HG03460 (cell line): ENCODE measurements at regions not wholly inside any gene's neighbourhood (a gene's known extent, or its start where the extent isn't known, plus 50 kb on each side); places are given as distances from the start of the nearest gene placed in this dataset.

Source experiments
- ATAC-seq: cut with Tn5 transposase; IDR thresholded peaks from one replicate; pipeline ENCODE4 v1.9.1; 2021; ENCODE audit not compliant: unreplicated experiment

- no peak for ATAC-seq
Observed at GRCh38 chr15:39360452-39360851, 220.4 kb upstream of the THBS1 start.

GRCh38 chr15:39361497-39361896 is 219.4 kb upstream of the THBS1 start:
- no peak for ATAC-seq

GRCh38 chr15:39362821-39363561 is 217.9 kb upstream of the THBS1 start:
- ATAC-seq, result no peak

- ATAC-seq, result no peak
Observed at GRCh38 chr15:39363761-39364586, 216.9 kb upstream of the THBS1 start.

GRCh38 chr15:39364721-39365120 is 216.2 kb upstream of the THBS1 start:
- no peak for ATAC-seq

GRCh38 chr15:39365161-39365560 is 215.7 kb upstream of the THBS1 start:
- ATAC-seq, result no peak

- ATAC-seq, result no peak
Observed at GRCh38 chr15:39365873-39366272, 215.0 kb upstream of the THBS1 start.

- ATAC-seq, result no peak
Observed at GRCh38 chr15:39367596-39367995, 213.3 kb upstream of the THBS1 start.

- no peak for ATAC-seq
Observed at GRCh38 chr15:39369768-39370167, 211.1 kb upstream of the THBS1 start.

GRCh38 chr15:39376371-39376909 is 204.4 kb upstream of the THBS1 start:
- ATAC-seq, result no peak

- no peak for ATAC-seq
Observed at GRCh38 chr15:39381517-39381916, 199.4 kb upstream of the THBS1 start.

- ATAC-seq, result no peak
Observed at GRCh38 chr15:39388118-39388517, 192.8 kb upstream of the THBS1 start.

GRCh38 chr15:39391230-39391629 is 189.6 kb upstream of the THBS1 start:
- ATAC-seq, result no peak

- no peak for ATAC-seq
Observed at GRCh38 chr15:39392469-39393047, 188.3 kb upstream of the THBS1 start.

- ATAC-seq, result no peak
Observed at GRCh38 chr15:39393575-39394335, 187.1 kb upstream of the THBS1 start.

- no peak for ATAC-seq
Observed at GRCh38 chr15:39394496-39394895, 186.4 kb upstream of the THBS1 start.

- no peak for ATAC-seq
Observed at GRCh38 chr15:39396979-39397615, 183.8 kb upstream of the THBS1 start.

GRCh38 chr15:39397883-39398282 is 183.0 kb upstream of the THBS1 start:
- no peak for ATAC-seq

- ATAC-seq, result no peak
Observed at GRCh38 chr15:39399600-39399999, 181.3 kb upstream of the THBS1 start.

GRCh38 chr15:39400002-39400401 is 180.9 kb upstream of the THBS1 start:
- ATAC-seq, result no peak
